ENCODE measurements at regions not wholly inside any gene's neighbourhood (a gene's known extent, or its start where the extent isn't known, plus 50 kb on each side); places are given as distances from the start of the nearest gene placed in this dataset.

DNA sequence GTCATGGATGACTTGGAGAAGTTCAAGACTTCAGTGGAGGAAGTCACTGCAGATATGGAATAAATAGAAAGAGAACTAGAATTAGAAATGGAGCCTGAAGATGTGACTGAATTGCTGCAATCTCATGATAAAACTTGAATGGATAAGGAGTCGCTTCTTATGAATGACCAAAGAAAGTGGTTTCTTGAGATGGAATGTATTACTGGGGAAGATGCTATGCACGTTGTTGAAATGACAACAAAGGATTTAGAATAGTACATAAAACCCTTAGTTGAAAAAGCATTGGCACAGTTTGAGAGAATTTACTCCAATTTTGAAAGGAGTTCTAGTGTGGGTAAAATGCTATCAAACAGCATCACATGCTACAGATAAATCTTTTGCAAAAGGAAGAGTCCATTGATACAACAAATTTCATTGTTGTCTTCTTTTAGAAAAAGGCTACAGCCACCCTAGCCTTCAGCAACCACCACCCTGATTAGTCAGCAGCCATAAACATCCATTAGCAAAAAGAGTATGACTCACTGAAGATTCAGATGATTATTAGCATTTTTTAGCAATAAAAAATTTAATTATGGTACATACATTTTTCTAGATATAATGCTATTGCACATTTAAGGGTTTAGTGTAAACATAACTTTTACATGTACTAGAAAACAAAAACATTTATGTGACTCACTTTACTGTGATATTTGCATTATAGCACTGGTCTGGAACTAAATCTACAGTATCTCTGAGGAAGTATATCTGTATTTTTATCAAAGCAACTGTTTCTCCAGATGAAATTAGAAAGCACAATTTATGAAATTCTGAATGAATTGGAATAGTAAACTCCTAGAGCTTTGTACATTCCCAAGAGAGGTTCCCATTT lies 110.5 kb upstream of the TACR1 start:
- TF ChIP-seq, protein P1, sequence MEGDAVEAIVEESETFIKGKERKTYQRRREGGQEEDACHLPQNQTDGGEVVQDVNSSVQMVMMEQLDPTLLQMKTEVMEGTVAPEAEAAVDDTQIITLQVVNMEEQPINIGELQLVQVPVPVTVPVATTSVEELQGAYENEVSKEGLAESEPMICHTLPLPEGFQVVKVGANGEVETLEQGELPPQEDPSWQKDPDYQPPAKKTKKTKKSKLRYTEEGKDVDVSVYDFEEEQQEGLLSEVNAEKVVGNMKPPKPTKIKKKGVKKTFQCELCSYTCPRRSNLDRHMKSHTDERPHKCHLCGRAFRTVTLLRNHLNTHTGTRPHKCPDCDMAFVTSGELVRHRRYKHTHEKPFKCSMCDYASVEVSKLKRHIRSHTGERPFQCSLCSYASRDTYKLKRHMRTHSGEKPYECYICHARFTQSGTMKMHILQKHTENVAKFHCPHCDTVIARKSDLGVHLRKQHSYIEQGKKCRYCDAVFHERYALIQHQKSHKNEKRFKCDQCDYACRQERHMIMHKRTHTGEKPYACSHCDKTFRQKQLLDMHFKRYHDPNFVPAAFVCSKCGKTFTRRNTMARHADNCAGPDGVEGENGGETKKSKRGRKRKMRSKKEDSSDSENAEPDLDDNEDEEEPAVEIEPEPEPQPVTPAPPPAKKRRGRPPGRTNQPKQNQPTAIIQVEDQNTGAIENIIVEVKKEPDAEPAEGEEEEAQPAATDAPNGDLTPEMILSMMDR (IDR thresholded peaks at IDR 0.05; ENCODE audit: partially characterized antibody, unreplicated experiment), result no peak
- no peak overlapping the region for H3K4me3 Mint-ChIP-seq (ENCODE audit: unreplicated experiment)
- H3K4me1 Mint-ChIP-seq (ENCODE audit: low read depth, unreplicated experiment), result no peaks in the 10 kb centered on the region
- H3K27ac Mint-ChIP-seq (ENCODE audit: unreplicated experiment), result no peak overlapping the region
- no peak for DNase-seq
- no peaks in the 10 kb centered on the region for H3K9me3 Mint-ChIP-seq (ENCODE audit: unreplicated experiment)
- H3K27me3 Mint-ChIP-seq (ENCODE audit: unreplicated experiment), result no peaks in the 10 kb centered on the region
- no peaks in the 10 kb centered on the region for H3K36me3 Mint-ChIP-seq (ENCODE audit: unreplicated experiment)

DNA sequence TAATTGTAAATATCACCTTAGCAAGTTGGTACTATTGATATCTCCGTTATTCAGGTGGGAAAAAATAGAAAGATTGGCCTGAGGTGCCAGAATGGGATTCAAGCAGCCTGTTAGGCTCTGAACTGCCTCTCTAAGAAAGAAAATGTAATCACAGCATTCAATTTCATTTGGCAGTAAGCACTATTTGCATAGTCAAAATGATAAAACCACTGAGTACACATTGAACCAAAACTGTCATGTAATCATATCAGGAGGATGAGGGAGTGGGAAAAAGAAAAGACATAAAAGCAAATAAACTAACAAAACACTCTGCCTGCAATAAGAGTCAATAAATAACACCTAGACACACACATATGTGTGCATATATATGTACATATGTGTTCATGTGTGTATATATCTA lies 103.9 kb upstream of the TACR1 start:
- TF ChIP-seq, protein P1 (IDR thresholded peaks at IDR 0.05; ENCODE audit: partially characterized antibody, unreplicated experiment), result no peak
- no peak overlapping the region for H3K4me3 Mint-ChIP-seq (ENCODE audit: unreplicated experiment)
- H3K4me1 Mint-ChIP-seq (ENCODE audit: low read depth, unreplicated experiment), result no peaks in the 10 kb centered on the region
- H3K36me3 Mint-ChIP-seq (ENCODE audit: unreplicated experiment), result no peaks in the 10 kb centered on the region
- H3K9me3 Mint-ChIP-seq (ENCODE audit: unreplicated experiment), result no peaks in the 10 kb centered on the region
- no peaks in the 10 kb centered on the region for H3K27me3 Mint-ChIP-seq (ENCODE audit: unreplicated experiment)
- H3K27ac Mint-ChIP-seq (ENCODE audit: unreplicated experiment), result no peak overlapping the region
- DNase-seq, result no peak

DNA sequence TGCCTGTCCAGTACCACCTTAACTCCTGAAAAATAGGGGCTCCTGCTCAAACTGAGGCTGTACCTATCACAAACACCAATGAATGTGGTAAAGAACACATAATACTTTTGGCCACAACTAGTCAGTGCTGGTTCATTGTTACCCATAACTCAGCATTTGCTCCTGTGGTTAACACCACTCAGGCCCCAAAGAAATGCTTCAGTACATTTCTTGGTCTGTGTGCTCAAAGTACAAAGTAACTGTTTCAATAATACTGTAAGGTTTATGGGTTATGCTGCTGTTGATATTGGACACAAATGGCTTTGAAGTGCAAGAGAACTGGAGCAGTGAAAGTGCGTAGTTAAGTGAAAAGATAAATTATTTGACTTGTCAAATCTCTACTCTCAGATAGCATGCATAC lies 95.0 kb upstream of the TACR1 start:
- H3K27ac Mint-ChIP-seq (ENCODE audit: unreplicated experiment), result no peak overlapping the region
- H3K36me3 Mint-ChIP-seq (ENCODE audit: unreplicated experiment), result no peaks in the 10 kb centered on the region

DNA sequence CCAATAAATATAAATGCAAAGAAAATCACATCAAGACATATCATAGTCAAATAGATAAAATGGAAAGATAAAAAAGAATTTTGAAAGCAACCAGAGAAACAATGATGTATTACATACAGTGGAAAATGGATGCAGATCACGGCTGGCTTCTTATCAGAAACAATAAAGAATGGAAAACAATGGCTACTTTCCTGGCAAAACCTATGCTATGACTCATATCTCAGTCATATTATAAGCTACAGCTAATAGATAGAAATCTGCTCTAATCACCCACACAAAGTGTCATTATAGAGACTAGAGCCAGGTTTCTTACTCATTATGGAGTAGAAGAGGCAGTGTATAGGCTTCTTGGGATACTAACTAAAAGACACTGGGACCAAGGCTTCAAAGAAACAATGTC lies 93.5 kb upstream of the TACR1 start:
- Mint-ChIP-seq H3K36me3 (ENCODE audit: unreplicated experiment) (no peaks in the 10 kb centered on the region), H3K27me3 (ENCODE audit: unreplicated experiment) (no peaks in the 10 kb centered on the region), H3K4me1 (ENCODE audit: low read depth, unreplicated experiment) (no peaks in the 10 kb centered on the region), H3K27ac (ENCODE audit: unreplicated experiment) (no peak overlapping the region), H3K4me3 (ENCODE audit: unreplicated experiment) (no peak overlapping the region), H3K9me3 (ENCODE audit: unreplicated experiment) (no peaks in the 10 kb centered on the region)
- TF ChIP-seq, protein P1 (IDR thresholded peaks at IDR 0.05; ENCODE audit: partially characterized antibody, unreplicated experiment), result no peak
- DNase-seq, result no peak

More for the DNA sequence above, 95.0 kb upstream of the TACR1 start:
- H3K27me3 Mint-ChIP-seq (ENCODE audit: unreplicated experiment), result no peaks in the 10 kb centered on the region
- H3K4me1 Mint-ChIP-seq (ENCODE audit: low read depth, unreplicated experiment), result no peaks in the 10 kb centered on the region
- H3K9me3 Mint-ChIP-seq (ENCODE audit: unreplicated experiment), result no peaks in the 10 kb centered on the region
- TF ChIP-seq, protein P1 (IDR thresholded peaks at IDR 0.05; ENCODE audit: partially characterized antibody, unreplicated experiment), result no peak
- no peak for DNase-seq
- H3K4me3 Mint-ChIP-seq (ENCODE audit: unreplicated experiment), result no peak overlapping the region

DNA sequence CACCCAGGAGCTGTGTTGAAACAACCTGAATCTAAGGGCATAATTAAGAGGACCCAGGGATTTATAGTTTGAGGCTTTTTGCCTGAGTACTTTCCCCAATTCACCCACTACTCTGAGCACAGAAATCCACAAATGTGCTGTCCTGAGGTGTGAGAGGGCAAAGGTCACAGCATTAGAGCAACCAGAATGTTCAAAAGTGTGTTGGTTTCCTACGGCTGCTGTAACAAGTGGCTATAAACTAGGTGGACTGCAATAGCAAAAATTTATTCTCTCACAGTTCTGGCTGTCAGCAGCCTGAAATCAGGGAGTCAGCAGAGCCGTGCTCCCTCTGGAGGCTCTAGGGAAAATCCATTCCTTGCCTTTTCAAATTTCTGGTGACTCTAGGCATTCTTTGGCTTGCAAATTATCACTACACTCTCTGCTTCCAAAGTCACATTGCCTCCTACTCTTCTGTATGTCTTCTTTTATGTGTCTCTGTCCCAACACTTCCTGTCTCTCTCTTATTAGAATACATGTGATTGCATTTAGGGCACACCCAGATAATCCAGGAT lies 91.4 kb upstream of the TACR1 start:
- H3K4me1 Mint-ChIP-seq (ENCODE audit: low read depth, unreplicated experiment), result peaks cover 2% of the 10 kb centered on the region
- DNase-seq, result no peak
- no peak overlapping the region for H3K4me3 Mint-ChIP-seq (ENCODE audit: unreplicated experiment)

More for the DNA sequence above, 91.4 kb upstream of the TACR1 start:
- H3K27ac Mint-ChIP-seq (ENCODE audit: unreplicated experiment), result no peak overlapping the region
- no peaks in the 10 kb centered on the region for H3K36me3 Mint-ChIP-seq (ENCODE audit: unreplicated experiment)
- no peaks in the 10 kb centered on the region for H3K9me3 Mint-ChIP-seq (ENCODE audit: unreplicated experiment)
- TF ChIP-seq, protein P1 (IDR thresholded peaks at IDR 0.05; ENCODE audit: partially characterized antibody, unreplicated experiment), result no peak
- H3K27me3 Mint-ChIP-seq (ENCODE audit: unreplicated experiment), result no peaks in the 10 kb centered on the region
